ENCODE measurements at regions not wholly inside any gene's neighbourhood (a gene's known extent, or its start where the extent isn't known, plus 50 kb on each side); places are given as distances from the start of the nearest gene placed in this dataset.

GRCh38 chr18:40056079-40056692, 1898.8 kb upstream of the PIK3C3 start:
- no peak for TF ChIP-seq CTCF (IDR thresholded peaks at IDR 0.05)
- no peak for TF ChIP-seq POLR2AphosphoS5 (IDR thresholded peaks at IDR 0.05)
- TF ChIP-seq EP300 (IDR thresholded peaks at IDR 0.05), result no peak
- no peak for TF ChIP-seq POLR2A (IDR thresholded peaks at IDR 0.05)
